K562 (cell line): ENCODE measurements at regions not wholly inside any gene's neighbourhood (a gene's known extent, or its start where the extent isn't known, plus 50 kb on each side); places are given as distances from the start of the nearest gene placed in this dataset.

ENCODE experiments used
- ATAC-seq: fragments of 200-7000 bp; cut with Tn5 transposase; 3 replicates; pipeline ENCODE4 v1.9.1; 2020; ENCODE audit warnings: moderate library complexity
- BruUV-seq: library from RNA; stranded (reverse); fragments of 400-500 nt; replicated peaks from 2 replicates; lab custom pipeline; 2021; lab: Mats Ljungman, UMichigan
- CTCF ChIA-PET: fragments of 300-600 bp; formaldehyde crosslinking; extraction: SDS; loops from one replicate; lab custom pipeline; 2021; ENCODE audit warnings: low intra/inter-chr PET ratio; lab: Yijun Ruan, JAX
- POLR2A ChIA-PET: fragments of 300-600, 350-650 bp; sonication (Branson Sonifier 250); formaldehyde crosslinking; extraction: SDS; loops from one replicate; lab custom pipeline; 2021; ENCODE audit warnings: antibody characterized with exemption, inconsistent platforms; lab: Yijun Ruan, JAX
- DNase-seq, 4 experiments: peaks; one replicate each; pipeline versions ENCODE4 v3.0.0 to v3.0.0-alpha.2; 2011 to 2018; ENCODE audit warnings: low spot score in 3 of 4, mixed read lengths in 3 of 4; ENCODE audit errors: extremely low read depth in 1 of 4
- FAIRE-seq: peaks from 2 replicates; lab custom pipeline; 2011; peaks lifted over from hg19 to GRCh38; lab: Jason Lieb, UNC
- H2AFZ ChIP-seq: 2 replicates; pipeline ENCODE4 v1.6.0; 2011; ENCODE audit warnings: low read depth, low read length, control low read depth, inconsistent platforms
- H3K27ac ChIP-seq: fragments of 200-600 bp; 3 replicates; pipeline ENCODE4 v1.8.0; 2011; ENCODE audit warnings: low read depth, mild to moderate bottlenecking, control low read depth, inconsistent platforms, low read length, moderate library complexity, mixed read lengths; ENCODE audit errors: extremely low read depth
- H3K27me3 ChIP-seq, 2 experiments: fragments of 300-600 bp in 1 of 2; 2 replicates in 1 of 2; 3 replicates in 1 of 2; pipeline versions ENCODE4 v1.6.0 to v1.8.0; 2011; ENCODE audit warnings: inconsistent platforms in 2 of 2, low read length in 2 of 2, mild to moderate bottlenecking in 1 of 2, mixed read lengths in 1 of 2, moderate library complexity in 1 of 2; ENCODE audit not compliant: control insufficient read depth in 2 of 2, insufficient read depth in 2 of 2
- H3K36me3 ChIP-seq: fragments of 300-600 bp; 3 replicates; pipeline ENCODE4 v1.8.0; 2011; ENCODE audit warnings: mild to moderate bottlenecking, low read length, inconsistent platforms; ENCODE audit not compliant: control insufficient read depth, insufficient read depth
- H3K4me1 ChIP-seq, 2 experiments: fragments of 200-600 bp in 1 of 2; replicated peaks in 1 of 2; 2 replicates in 1 of 2; 3 replicates in 1 of 2; pipeline versions ENCODE4 v1.5.1 to v1.8.0; 2011; ENCODE audit warnings: inconsistent platforms in 2 of 2, low read length in 2 of 2, mild to moderate bottlenecking in 1 of 2, mixed read lengths in 1 of 2, moderate library complexity in 1 of 2; ENCODE audit not compliant: control insufficient read depth in 2 of 2, insufficient read depth in 2 of 2
- H3K4me2 ChIP-seq: 2 replicates; pipeline ENCODE4 v1.6.1; 2011; ENCODE audit warnings: low read length, control low read depth, inconsistent platforms, mixed read lengths; ENCODE audit not compliant: insufficient read depth
- H3K4me3 ChIP-seq: fragments of 200-600 bp; sonication (generic), shearing (Covaris generic); 2 replicates; pipeline ENCODE4 v1.5.1; 2016; ENCODE audit warnings: control low read depth, inconsistent platforms
- H3K79me2 ChIP-seq: fragments of 200-600 bp; 3 replicates; pipeline ENCODE4 v1.8.0; 2011; ENCODE audit warnings: low read length, inconsistent platforms; ENCODE audit not compliant: control insufficient read depth, insufficient read depth
- H3K9ac ChIP-seq, 2 experiments: 2 replicates each; pipeline versions ENCODE4 v1.6.0 to v1.6.1; 2011; ENCODE audit warnings: low read depth in 2 of 2, low read length in 2 of 2, control low read depth in 1 of 2, inconsistent platforms in 1 of 2, mild to moderate bottlenecking in 1 of 2, mixed read lengths in 1 of 2; ENCODE audit not compliant: insufficient read depth in 1 of 2
- H3K9me1 ChIP-seq: one replicate; pipeline ENCODE4 v1.6.0; 2011; ENCODE audit warnings: inconsistent platforms, mild to moderate bottlenecking, low read length, moderate library complexity; ENCODE audit not compliant: control insufficient read depth, insufficient read depth
- H3K9me3 ChIP-seq: replicated peaks from 2 replicates; pipeline ENCODE4 v1.5.1; 2011; ENCODE audit warnings: low read depth, low read length, inconsistent platforms; ENCODE audit not compliant: control insufficient read depth, insufficient read depth
- H4K20me1 ChIP-seq: replicated peaks from 2 replicates; pipeline ENCODE4 v1.6.1; 2011; ENCODE audit warnings: low read length, inconsistent platforms, mixed read lengths; ENCODE audit not compliant: control insufficient read depth, insufficient read depth
- HNRNPLL ChIP-seq: fragments of 200-400 bp; formaldehyde crosslinking; IDR thresholded peaks from 2 replicates; pipeline ENCODE4 v1.6.1; 2017; ENCODE audit warnings: low read length, low read depth, mild to moderate bottlenecking; ENCODE audit not compliant: poor library complexity, severe bottlenecking
- KLF6 ChIP-seq: fragments of 250-450 bp; sonication (Bioruptor Pico); IDR thresholded peaks from 2 replicates; pipeline ENCODE4 v1.4.0; 2020; ENCODE audit warnings: mild to moderate bottlenecking, moderate library complexity, borderline replicate concordance
- NR2C1 ChIP-seq, 2 experiments: fragments of 450-650 bp; IDR thresholded peaks; 2 replicates each; pipeline ENCODE4 v1.6.1; 2017; ENCODE audit warnings: mild to moderate bottlenecking in 2 of 2, antibody characterized with exemption in 1 of 2, inconsistent platforms in 1 of 2, missing compliant biosample characterization in 1 of 2, missing genetic modification characterization in 1 of 2
- RBM15 ChIP-seq: fragments of 200-400 bp; formaldehyde crosslinking; IDR thresholded peaks from 2 replicates; pipeline ENCODE4 v1.6.1; 2018; ENCODE audit warnings: mild to moderate bottlenecking, low read length, moderate library complexity; ENCODE audit not compliant: insufficient read depth
- SAFB2 ChIP-seq: fragments of 200-400 bp; formaldehyde crosslinking; IDR thresholded peaks from 2 replicates; pipeline ENCODE4 v1.6.1; 2018; ENCODE audit warnings: borderline replicate concordance, low read length, low read depth, moderate library complexity; ENCODE audit not compliant: severe bottlenecking
- ZNF785 ChIP-seq: fragments of 250-450 bp; sonication (Bioruptor Pico); IDR thresholded peaks from 2 replicates; pipeline ENCODE4 v1.4.0; 2020; ENCODE audit warnings: mild to moderate bottlenecking
- WGBS: fragments of 100-300 bp; shearing (Covaris generic); methylation state at CpG from one replicate; pipeline ENCODE4 v1.1.6; 2016; ENCODE audit warnings: low coverage, mixed read lengths; ENCODE audit not compliant: insufficient coverage; ENCODE audit errors: missing lambda C conversion rate; 5-methylcytosine and 5-hydroxymethylcytosine counted together
- in situ Hi-C: fragments of 300-500 bp; cut with MboI; formaldehyde crosslinking; loops from 4 replicates; pipeline ENCODE4 v1.15.0; 2018; ENCODE audit warnings: inconsistent platforms, mixed read lengths
- intact Hi-C: fragments of 100-400 bp; cut with micrococcal nuclease; formaldehyde crosslinking; loops from 2 replicates; pipeline ENCODE4 v1.14.2; 2022
- TF ChIP-seq, protein P1 (sequence below): sonication (generic); formaldehyde crosslinking; IDR thresholded peaks from 2 replicates; pipeline ENCODE4 v1.8.0; 2022; ENCODE audit warnings: mild to moderate bottlenecking, missing genetic modification reagents

GRCh38 chr10:130689743-130690626 is 553.8 kb downstream of the GLRX3 start:
- no peak for TF ChIP-seq HNRNPLL
- TF ChIP-seq RBM15 = no peak
- no peak for TF ChIP-seq SAFB2
- TF ChIP-seq, protein P1, sequence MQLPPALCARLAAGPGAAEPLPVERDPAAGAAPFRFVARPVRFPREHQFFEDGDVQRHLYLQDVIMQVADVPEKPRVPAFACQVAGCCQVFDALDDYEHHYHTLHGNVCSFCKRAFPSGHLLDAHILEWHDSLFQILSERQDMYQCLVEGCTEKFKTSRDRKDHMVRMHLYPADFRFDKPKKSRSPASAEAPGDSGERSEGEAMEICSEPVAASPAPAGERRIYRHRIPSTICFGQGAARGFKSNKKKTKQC (CRISPR knock-in tag) = no peak
- TF ChIP-seq KLF6 (CRISPR knock-in tag) = no peak
- TF ChIP-seq ZNF785 = no peak
- TF ChIP-seq NR2C1 (IDR thresholded peaks at IDR 0.05) = no peak
- no peak for TF ChIP-seq NR2C1 (tag; IDR thresholded peaks at IDR 0.05)
- H3K9me3 ChIP-seq = no peaks in the 10 kb centered on the region
- H3K4me2 ChIP-seq = no peak overlapping the region
- ChIA-PET CTCF (no interaction called here), POLR2A (no interaction called here)
- intact Hi-C loops (loop anchor here (5.0 to 10.0 kb wide), 2 partner anchors 1097 to 1185 kb away; no protein-coding TSS in a partner anchor), in situ Hi-C loops (no loop called here)
- no peaks in the 10 kb centered on the region for H4K20me1 ChIP-seq
- H3K79me2 ChIP-seq = no peaks in the 10 kb centered on the region
- H3K9me1 ChIP-seq = no peaks in the 10 kb centered on the region
- no TSS peak for BruUV-seq
- DNase-seq (no peak), FAIRE-seq (no peak), ATAC-seq (no peak)
- no peaks in the 10 kb centered on the region for H3K27me3 ChIP-seq
- H3K27ac ChIP-seq = no peak overlapping the region
- H3K4me3 ChIP-seq = no peak overlapping the region
- H3K9ac ChIP-seq = no peak overlapping the region
- WGBS = under 1% methylated on average over 8 of the region's 15 CpGs
- H3K36me3 ChIP-seq = no peaks in the 10 kb centered on the region
- no peak overlapping the region for H2AFZ ChIP-seq
- no peaks in the 10 kb centered on the region for H3K4me1 ChIP-seq
